BLaER1 (cell line): ENCODE measurements at regions not wholly inside any gene's neighbourhood (a gene's known extent, or its start where the extent isn't known, plus 50 kb on each side); places are given as distances from the start of the nearest gene placed in this dataset.

ENCODE experiments used
- H3K27ac ChIP-seq: shearing (Covaris generic); formaldehyde crosslinking; 2 replicates; pipeline ENCODE4 v1.8.1; 2022
- H3K27me3 ChIP-seq: shearing (Covaris generic); formaldehyde crosslinking; 2 replicates; pipeline ENCODE4 v1.8.1; 2022
- H3K36me3 ChIP-seq: shearing (Covaris generic); formaldehyde crosslinking; 2 replicates; pipeline ENCODE4 v1.8.1; 2022
- H3K4me1 ChIP-seq: shearing (Covaris generic); formaldehyde crosslinking; 2 replicates; pipeline ENCODE4 v1.8.1; 2022
- H3K4me2 ChIP-seq: shearing (Covaris generic); formaldehyde crosslinking; 2 replicates; pipeline ENCODE4 v1.8.1; 2022
- H3K4me3 ChIP-seq: shearing (Covaris generic); formaldehyde crosslinking; 2 replicates; pipeline ENCODE4 v1.8.1; 2022
- H3K9ac ChIP-seq: shearing (Covaris generic); formaldehyde crosslinking; 2 replicates; pipeline ENCODE4 v1.8.1; 2022
- H3K9me3 ChIP-seq: shearing (Covaris generic); formaldehyde crosslinking; 2 replicates; pipeline ENCODE4 v1.8.1; 2022
- H4K20me1 ChIP-seq: shearing (Covaris generic); formaldehyde crosslinking; 2 replicates; pipeline ENCODE4 v1.8.1; 2022
- Cebpa-rat ChIP-seq: shearing (Covaris generic); IDR thresholded peaks from 2 replicates; pipeline ENCODE4 v1.8.1; 2022

- Histone ChIP-seq H3K9ac (no peak overlapping the region), H3K4me3 (no peak overlapping the region), H3K36me3 (no peaks in the 10 kb centered on the region), H3K9me3 (no peaks in the 10 kb centered on the region), H3K4me1 (no peaks in the 10 kb centered on the region), H3K27me3 (peaks cover 85% of the 10 kb centered on the region), H3K4me2 (no peak overlapping the region), H3K27ac (no peak overlapping the region), H4K20me1 (0 out of 2 replicates have a peak, but pooled peaks cover 7% of the 10 kb centered on the region)
- no peak for TF ChIP-seq Cebpa-rat
These were observed 197.6 kb downstream of the ASB9 start for GRCh38 chrX:15072259-15072658.

- H3K27me3 ChIP-seq, result peaks cover 70% of the 10 kb centered on the region
- TF ChIP-seq Cebpa-rat, result no peak
- H3K9ac ChIP-seq, result no peak overlapping the region
- no peaks in the 10 kb centered on the region for H4K20me1 ChIP-seq
- H3K4me3 ChIP-seq, result no peak overlapping the region
- no peak overlapping the region for H3K4me2 ChIP-seq
- no peaks in the 10 kb centered on the region for H3K4me1 ChIP-seq
- H3K9me3 ChIP-seq, result no peaks in the 10 kb centered on the region
- H3K36me3 ChIP-seq, result no peaks in the 10 kb centered on the region
- no peak overlapping the region for H3K27ac ChIP-seq
These were observed 186.3 kb downstream of the MOSPD2 start for GRCh38 chrX:15059474-15059873.

GRCh38 chrX:15056044-15056443, 182.8 kb downstream of the MOSPD2 start:
- TF ChIP-seq Cebpa-rat, result no peak
- H3K4me1 ChIP-seq, result no peaks in the 10 kb centered on the region
- H3K4me2 ChIP-seq, result no peak overlapping the region
- no peaks in the 10 kb centered on the region for H3K36me3 ChIP-seq
- H3K4me3 ChIP-seq, result no peak overlapping the region
- H3K27me3 ChIP-seq, result peaks cover 57% of the 10 kb centered on the region
- H3K9ac ChIP-seq, result no peak overlapping the region
- H4K20me1 ChIP-seq, result no peaks in the 10 kb centered on the region
- no peaks in the 10 kb centered on the region for H3K9me3 ChIP-seq
- no peak overlapping the region for H3K27ac ChIP-seq

GRCh38 chrX:15055146-15055930, 182.1 kb downstream of the MOSPD2 start:
- Histone ChIP-seq H3K9ac (no peak overlapping the region), H3K36me3 (no peaks in the 10 kb centered on the region), H3K4me3 (no peak overlapping the region), H3K27ac (no peak overlapping the region), H3K9me3 (peaks cover 5% of the 10 kb centered on the region; the same call in 1 of the 2 replicates), H3K4me2 (no peak overlapping the region), H4K20me1 (no peaks in the 10 kb centered on the region), H3K4me1 (no peaks in the 10 kb centered on the region), H3K27me3 (peaks cover 55% of the 10 kb centered on the region)
- TF ChIP-seq Cebpa-rat, result no peak

- no peak for TF ChIP-seq Cebpa-rat
- H3K27me3 ChIP-seq, result peaks cover 35% of the 10 kb centered on the region
- no peaks in the 10 kb centered on the region for H3K4me1 ChIP-seq
- no peak overlapping the region for H3K27ac ChIP-seq
- H3K4me3 ChIP-seq, result no peak overlapping the region
- peaks cover 8% of the 10 kb centered on the region; the same call in 1 of the 2 replicates for H3K9me3 ChIP-seq
- H3K9ac ChIP-seq, result no peak overlapping the region
- H4K20me1 ChIP-seq, result no peaks in the 10 kb centered on the region
- H3K36me3 ChIP-seq, result no peaks in the 10 kb centered on the region
- H3K4me2 ChIP-seq, result no peak overlapping the region
These were observed 177.2 kb downstream of the MOSPD2 start for GRCh38 chrX:15050395-15050794.

- H3K4me1 ChIP-seq, result no peaks in the 10 kb centered on the region
- H3K27me3 ChIP-seq, result peaks cover 45% of the 10 kb centered on the region
- H3K9ac ChIP-seq, result no peak overlapping the region
- peaks cover 2% of the 10 kb centered on the region; the same call in 1 of the 2 replicates for H4K20me1 ChIP-seq
- no peak overlapping the region for H3K4me3 ChIP-seq
- no peaks in the 10 kb centered on the region for H3K9me3 ChIP-seq
- H3K4me2 ChIP-seq, result no peak overlapping the region
- H3K27ac ChIP-seq, result no peak overlapping the region
- TF ChIP-seq Cebpa-rat, result no peak
- H3K36me3 ChIP-seq, result no peaks in the 10 kb centered on the region
These were observed 170.3 kb downstream of the MOSPD2 start for GRCh38 chrX:15043538-15043937.

GRCh38 chrX:15033917-15034316, 160.7 kb downstream of the MOSPD2 start:
- Histone ChIP-seq H3K4me2 (no peak overlapping the region), H4K20me1 (peaks cover 8% of the 10 kb centered on the region; the same call in 1 of the 2 replicates), H3K9me3 (no peaks in the 10 kb centered on the region), H3K4me1 (no peaks in the 10 kb centered on the region), H3K9ac (no peak overlapping the region), H3K27me3 (peaks cover 59% of the 10 kb centered on the region), H3K27ac (no peak overlapping the region), H3K36me3 (no peaks in the 10 kb centered on the region), H3K4me3 (no peak overlapping the region)
- no peak for TF ChIP-seq Cebpa-rat

- no peaks in the 10 kb centered on the region for H4K20me1 ChIP-seq
- H3K27ac ChIP-seq, result no peak overlapping the region
- no peak overlapping the region for H3K9ac ChIP-seq
- H3K36me3 ChIP-seq, result no peaks in the 10 kb centered on the region
- no peaks in the 10 kb centered on the region for H3K4me1 ChIP-seq
- H3K27me3 ChIP-seq, result peaks cover 57% of the 10 kb centered on the region
- H3K4me3 ChIP-seq, result no peak overlapping the region
- TF ChIP-seq Cebpa-rat, result no peak
- no peaks in the 10 kb centered on the region for H3K9me3 ChIP-seq
- H3K4me2 ChIP-seq, result no peak overlapping the region
These were observed 144.3 kb downstream of the MOSPD2 start for GRCh38 chrX:15017491-15017890.

- peaks cover 69% of the 10 kb centered on the region for H3K27me3 ChIP-seq
- no peaks in the 10 kb centered on the region for H3K9me3 ChIP-seq
- no peaks in the 10 kb centered on the region for H3K36me3 ChIP-seq
- no peak overlapping the region for H3K9ac ChIP-seq
- H3K4me2 ChIP-seq, result no peak overlapping the region
- no peak for TF ChIP-seq Cebpa-rat
- no peak overlapping the region for H3K27ac ChIP-seq
- no peak overlapping the region for H3K4me3 ChIP-seq
- H4K20me1 ChIP-seq, result no peaks in the 10 kb centered on the region; the same call in 1 of the 2 replicates
- H3K4me1 ChIP-seq, result no peaks in the 10 kb centered on the region
These were observed 142.8 kb downstream of the MOSPD2 start for GRCh38 chrX:15016051-15016450.

GRCh38 chrX:15014281-15014680, 141.1 kb downstream of the MOSPD2 start:
- no peak overlapping the region for H3K4me3 ChIP-seq
- H3K27me3 ChIP-seq, result peaks cover 82% of the 10 kb centered on the region
- H3K4me1 ChIP-seq, result no peaks in the 10 kb centered on the region
- H3K36me3 ChIP-seq, result no peaks in the 10 kb centered on the region
- no peak for TF ChIP-seq Cebpa-rat
- no peak overlapping the region for H3K9ac ChIP-seq
- no peak overlapping the region for H3K27ac ChIP-seq
- no peaks in the 10 kb centered on the region; the same call in 1 of the 2 replicates for H4K20me1 ChIP-seq
- no peak overlapping the region for H3K4me2 ChIP-seq
- H3K9me3 ChIP-seq, result no peaks in the 10 kb centered on the region
